ENCODE measurements at regions not wholly inside any gene's neighbourhood (a gene's known extent, or its start where the extent isn't known, plus 50 kb on each side); places are given as distances from the start of the nearest gene placed in this dataset.

- Histone ChIP-seq H2BK12ac (ENCODE audit: low read length) (no peak overlapping the region), H2BK5ac (ENCODE audit: low read depth, low read length, poor library complexity) (no peak overlapping the region), H4K91ac (ENCODE audit: low read depth, low read length) (no peak overlapping the region), H3K9ac (ENCODE audit: low read length) (no peak overlapping the region), H3K27ac (ENCODE audit: low read depth, low read length) (no peak overlapping the region), H3K36me3 (ENCODE audit: control insufficient read depth in 1 of 2, insufficient read depth in 2 of 2, low read length in 2 of 2) (no peaks in the 10 kb centered on the region), H3K4me1 (ENCODE audit: control insufficient read depth in 1 of 2, insufficient read depth in 2 of 2, low read length in 2 of 2) (peaks cover 0 to 2% of the 10 kb centered on the region in 2 experiments), H3K79me2 (ENCODE audit: control insufficient read depth, insufficient read depth, low read length, poor library complexity) (no peaks in the 10 kb centered on the region), H3K4ac (ENCODE audit: low read depth, low read length) (no peak overlapping the region), H3K14ac (ENCODE audit: low read length) (no peak overlapping the region), H2BK120ac (ENCODE audit: insufficient read depth, low read length, poor library complexity) (no peak overlapping the region), H3K4me3 (ENCODE audit: low read depth, low read length) (no peak overlapping the region), H3K27me3 (ENCODE audit: insufficient read depth, low read length) (no peaks in the 10 kb centered on the region), H3K79me1 (ENCODE audit: low read length) (no peaks in the 10 kb centered on the region), H3K9me3 (ENCODE audit: insufficient read depth, low read depth, low read length) (no peaks in the 10 kb centered on the region), H4K12ac (ENCODE audit: low read depth, low read length) (no peak overlapping the region), H2AFZ (ENCODE audit: insufficient read depth, low read length, poor library complexity) (no peak overlapping the region), H4K8ac (ENCODE audit: low read depth, low read length) (no peak overlapping the region), H2AK5ac (ENCODE audit: low read length) (no peak overlapping the region), H3K18ac (ENCODE audit: low read length) (no peak overlapping the region), H3K23ac (ENCODE audit: low read length) (no peak overlapping the region), H3K4me2 (ENCODE audit: low read length) (no peak overlapping the region)
- DNase-seq = no peak
- no CpG with 5 or more reads among the region's 3 CpGs for WGBS (ENCODE audit: extremely low coverage, insufficient coverage, insufficient read length)
These were observed 636.7 kb upstream of the IGFBP3 start for GRCh38 chr7:46557781-46558180.

GRCh38 chr7:46557295-46557711 lies 636.2 kb upstream of the IGFBP3 start:
- Histone ChIP-seq H2BK12ac (ENCODE audit: low read length) (no peak overlapping the region), H2BK120ac (ENCODE audit: insufficient read depth, low read length, poor library complexity) (no peak overlapping the region), H2AFZ (ENCODE audit: insufficient read depth, low read length, poor library complexity) (no peak overlapping the region), H3K27me3 (ENCODE audit: insufficient read depth, low read length) (no peaks in the 10 kb centered on the region), H4K8ac (ENCODE audit: low read depth, low read length) (no peak overlapping the region), H3K14ac (ENCODE audit: low read length) (no peak overlapping the region), H4K12ac (ENCODE audit: low read depth, low read length) (no peak overlapping the region), H2BK5ac (ENCODE audit: low read depth, low read length, poor library complexity) (no peak overlapping the region), H3K36me3 (ENCODE audit: control insufficient read depth in 1 of 2, insufficient read depth in 2 of 2, low read length in 2 of 2) (no peaks in the 10 kb centered on the region), H3K4me1 (ENCODE audit: control insufficient read depth in 1 of 2, insufficient read depth in 2 of 2, low read length in 2 of 2) (peaks cover 0 to 2% of the 10 kb centered on the region in 2 experiments), H3K27ac (ENCODE audit: low read depth, low read length) (no peak overlapping the region), H3K9me3 (ENCODE audit: insufficient read depth, low read depth, low read length) (no peaks in the 10 kb centered on the region), H3K4ac (ENCODE audit: low read depth, low read length) (no peak overlapping the region), H2AK5ac (ENCODE audit: low read length) (no peak overlapping the region), H3K9ac (ENCODE audit: low read length) (no peak overlapping the region), H3K18ac (ENCODE audit: low read length) (no peak overlapping the region), H3K79me1 (ENCODE audit: low read length) (no peaks in the 10 kb centered on the region), H3K23ac (ENCODE audit: low read length) (no peak overlapping the region), H3K4me3 (ENCODE audit: low read depth, low read length) (no peak overlapping the region), H3K79me2 (ENCODE audit: control insufficient read depth, insufficient read depth, low read length, poor library complexity) (no peaks in the 10 kb centered on the region), H3K4me2 (ENCODE audit: low read length) (no peak overlapping the region), H4K91ac (ENCODE audit: low read depth, low read length) (no peak overlapping the region)
- no peak for DNase-seq
- no CpG with 5 or more reads among the region's 5 CpGs for WGBS (ENCODE audit: extremely low coverage, insufficient coverage, insufficient read length)

DNA sequence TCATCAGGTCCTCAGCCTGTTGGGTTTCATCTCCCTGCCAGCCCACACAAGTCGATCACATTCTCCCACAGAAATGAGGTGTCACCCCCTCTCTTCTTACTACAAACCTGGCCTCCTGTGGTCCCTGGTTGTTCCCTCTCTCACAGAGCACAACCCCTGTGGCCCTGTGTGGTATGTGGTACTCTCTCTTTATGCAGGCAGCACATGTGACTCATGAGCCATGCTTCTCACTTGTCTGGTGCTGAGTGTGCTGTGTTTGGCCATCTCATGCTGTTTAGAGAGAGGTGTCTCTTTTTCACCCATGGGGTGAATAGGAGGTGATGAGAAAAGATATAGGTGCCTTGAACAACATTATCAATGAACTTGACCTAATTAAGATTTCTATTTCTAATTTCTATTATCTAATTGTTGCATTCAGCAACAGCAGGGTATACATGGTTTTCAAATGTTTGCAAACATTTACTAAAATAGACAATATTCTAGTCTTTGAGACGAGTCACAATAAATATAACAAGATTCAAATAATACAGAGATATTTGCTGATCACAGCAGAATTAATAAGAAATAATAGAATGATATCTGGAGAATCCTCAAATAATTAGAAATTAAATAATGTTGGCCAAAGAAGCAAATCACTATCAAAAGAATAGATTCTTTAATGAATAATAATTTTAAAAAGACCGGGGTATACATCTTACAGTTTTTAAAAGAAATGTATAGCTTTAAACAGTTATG lies 633.8 kb upstream of the IGFBP3 start:
- no peak overlapping the region for H2AFZ ChIP-seq (ENCODE audit: insufficient read depth, low read length, poor library complexity)
- H2BK12ac ChIP-seq (ENCODE audit: low read length) = no peak overlapping the region
- no peak overlapping the region for H3K14ac ChIP-seq (ENCODE audit: low read length)
- H3K9me3 ChIP-seq (ENCODE audit: insufficient read depth, low read depth, low read length) = no peaks in the 10 kb centered on the region
- H3K4me1 ChIP-seq (ENCODE audit: control insufficient read depth in 1 of 2, insufficient read depth in 2 of 2, low read length in 2 of 2) = peaks cover 0 to 2% of the 10 kb centered on the region in 2 experiments
- H3K27ac ChIP-seq (ENCODE audit: low read depth, low read length) = no peak overlapping the region
- H3K27me3 ChIP-seq (ENCODE audit: insufficient read depth, low read length) = no peaks in the 10 kb centered on the region
- H4K8ac ChIP-seq (ENCODE audit: low read depth, low read length) = no peak overlapping the region
- no peak overlapping the region for H2BK5ac ChIP-seq (ENCODE audit: low read depth, low read length, poor library complexity)
- no peak for DNase-seq
- no peak overlapping the region for H3K4ac ChIP-seq (ENCODE audit: low read depth, low read length)
- no peak overlapping the region for H2AK5ac ChIP-seq (ENCODE audit: low read length)
- H3K18ac ChIP-seq (ENCODE audit: low read length) = no peak overlapping the region
- H4K12ac ChIP-seq (ENCODE audit: low read depth, low read length) = no peak overlapping the region
- no peak overlapping the region for H3K9ac ChIP-seq (ENCODE audit: low read length)
- no peaks in the 10 kb centered on the region for H3K79me1 ChIP-seq (ENCODE audit: low read length)
- H3K23ac ChIP-seq (ENCODE audit: low read length) = no peak overlapping the region
- no peak overlapping the region for H4K91ac ChIP-seq (ENCODE audit: low read depth, low read length)
- no peaks in the 10 kb centered on the region for H3K36me3 ChIP-seq (ENCODE audit: control insufficient read depth in 1 of 2, insufficient read depth in 2 of 2, low read length in 2 of 2)
- no CpG with 5 or more reads among the region's 3 CpGs for WGBS (ENCODE audit: extremely low coverage, insufficient coverage, insufficient read length)
- H3K4me3 ChIP-seq (ENCODE audit: low read depth, low read length) = no peak overlapping the region
- H3K4me2 ChIP-seq (ENCODE audit: low read length) = no peak overlapping the region
- no peak overlapping the region for H2BK120ac ChIP-seq (ENCODE audit: insufficient read depth, low read length, poor library complexity)
- no peaks in the 10 kb centered on the region for H3K79me2 ChIP-seq (ENCODE audit: control insufficient read depth, insufficient read depth, low read length, poor library complexity)

DNA sequence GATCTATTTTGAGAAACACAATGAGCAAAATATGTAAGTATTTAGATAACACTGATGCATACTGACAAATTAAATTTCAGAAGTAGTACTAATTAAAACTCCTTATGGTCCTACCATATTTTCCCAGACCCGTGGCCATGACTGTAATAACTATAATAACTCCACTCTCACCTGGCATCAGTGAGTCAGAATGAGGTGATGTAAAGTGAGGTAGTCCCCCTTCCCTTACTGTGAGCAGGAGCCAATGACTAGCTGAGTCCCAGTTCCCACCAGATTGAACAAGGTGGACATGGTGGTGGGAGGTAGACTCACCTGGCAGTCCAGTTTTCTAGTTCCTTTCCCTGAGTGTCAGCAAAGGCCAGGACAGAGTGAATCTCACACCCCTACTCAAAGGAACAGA lies 630.5 kb upstream of the IGFBP3 start:
- Histone ChIP-seq H3K79me1 (ENCODE audit: low read length) (no peaks in the 10 kb centered on the region), H3K4ac (ENCODE audit: low read depth, low read length) (no peak overlapping the region), H3K23ac (ENCODE audit: low read length) (no peak overlapping the region), H3K79me2 (ENCODE audit: control insufficient read depth, insufficient read depth, low read length, poor library complexity) (no peaks in the 10 kb centered on the region), H2BK5ac (ENCODE audit: low read depth, low read length, poor library complexity) (no peak overlapping the region), H3K9me3 (ENCODE audit: insufficient read depth, low read depth, low read length) (no peaks in the 10 kb centered on the region), H3K4me3 (ENCODE audit: low read depth, low read length) (no peak overlapping the region), H4K12ac (ENCODE audit: low read depth, low read length) (no peak overlapping the region), H4K91ac (ENCODE audit: low read depth, low read length) (no peak overlapping the region), H3K18ac (ENCODE audit: low read length) (no peak overlapping the region), H4K8ac (ENCODE audit: low read depth, low read length) (no peak overlapping the region), H3K9ac (ENCODE audit: low read length) (no peak overlapping the region), H3K4me2 (ENCODE audit: low read length) (no peak overlapping the region), H3K36me3 (ENCODE audit: control insufficient read depth in 1 of 2, insufficient read depth in 2 of 2, low read length in 2 of 2) (no peaks in the 10 kb centered on the region), H3K14ac (ENCODE audit: low read length) (no peak overlapping the region), H3K27me3 (ENCODE audit: insufficient read depth, low read length) (no peaks in the 10 kb centered on the region), H3K27ac (ENCODE audit: low read depth, low read length) (no peak overlapping the region), H3K4me1 (ENCODE audit: control insufficient read depth in 1 of 2, insufficient read depth in 2 of 2, low read length in 2 of 2) (no peaks in the 10 kb centered on the region), H2AFZ (ENCODE audit: insufficient read depth, low read length, poor library complexity) (no peak overlapping the region), H2AK5ac (ENCODE audit: low read length) (no peak overlapping the region), H2BK120ac (ENCODE audit: insufficient read depth, low read length, poor library complexity) (no peak overlapping the region), H2BK12ac (ENCODE audit: low read length) (no peak overlapping the region)
- no CpG with 5 or more reads among the region's 1 CpG for WGBS (ENCODE audit: extremely low coverage, insufficient coverage, insufficient read length)
- no peak for DNase-seq
